ENCODE measurements at regions not wholly inside any gene's neighbourhood (a gene's known extent, or its start where the extent isn't known, plus 50 kb on each side); places are given as distances from the start of the nearest gene placed in this dataset.

- no peak for TF ChIP-seq CTCF (IDR thresholded peaks at IDR 0.05)
- TF ChIP-seq POLR2A (IDR thresholded peaks at IDR 0.05), result no peak
- TF ChIP-seq POLR2AphosphoS5 (IDR thresholded peaks at IDR 0.05), result no peak
- no peak for TF ChIP-seq EP300 (IDR thresholded peaks at IDR 0.05)
Observed at GRCh38 chr9:102550266-102550665, 444.9 kb upstream of the CYLC2 start.
